ENCODE measurements at regions not wholly inside any gene's neighbourhood (a gene's known extent, or its start where the extent isn't known, plus 50 kb on each side); places are given as distances from the start of the nearest gene placed in this dataset.
A peak's percentile ranks its signal among the peaks of the same experiment; 100 is the strongest.

DNA sequence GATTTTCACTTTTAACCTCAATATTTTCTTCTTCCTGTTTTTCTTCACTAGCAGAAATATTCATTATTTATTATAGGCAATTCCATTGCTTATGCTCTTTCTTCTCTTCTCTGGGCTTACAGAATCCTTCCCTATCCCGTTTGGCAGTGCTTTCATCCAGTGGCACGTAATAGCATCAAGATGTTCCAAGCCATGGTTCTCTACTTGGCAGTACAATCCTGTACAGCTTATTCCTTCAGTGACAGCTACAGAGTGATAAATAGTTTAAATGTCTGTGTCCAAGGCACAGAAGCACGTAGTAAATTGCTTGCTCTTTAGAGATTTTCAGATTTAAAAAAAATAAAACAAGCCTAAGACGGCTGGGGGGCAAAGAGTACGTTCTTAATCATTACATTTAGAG is 1964.3 kb downstream of the SUCLG1 start:
- DNase-seq (peak in 2 of 3 donors; percentile 5 to 37), ATAC-seq (ENCODE audit: insufficient read depth, low FRiP score) (no peak)
- Histone ChIP-seq H3K9me3 (ENCODE audit: control insufficient read depth in 4 of 4, insufficient read depth in 3 of 4, low read length in 3 of 4) (no peaks in the 10 kb centered on the region), H3K9ac (ENCODE audit: insufficient read depth in 1 of 2, low read length in 2 of 2) (no peak overlapping the region), H3K27me3 (ENCODE audit: control insufficient read depth in 3 of 3, insufficient read depth in 3 of 3, low read length in 2 of 3) (no peaks in the 10 kb centered on the region), H3K4me3 (no peak overlapping the region), H3K27ac (ENCODE audit: low read depth in 1 of 2, low read length in 1 of 2) (no peak overlapping the region), H3K36me3 (ENCODE audit: control insufficient read depth in 4 of 4, insufficient read depth in 4 of 4, low read length in 4 of 4) (no peaks in the 10 kb centered on the region), H3K4me1 (ENCODE audit: control insufficient read depth in 5 of 5, insufficient read depth in 5 of 5, low read length in 5 of 5) (peaks cover 0 to 6% (median 3%) of the 10 kb centered on the region in 5 donors)
- 49 to 62% methylated on average over 5 of the region's 5 CpGs for WGBS, 2 donors
- TF ChIP-seq, protein P1, sequence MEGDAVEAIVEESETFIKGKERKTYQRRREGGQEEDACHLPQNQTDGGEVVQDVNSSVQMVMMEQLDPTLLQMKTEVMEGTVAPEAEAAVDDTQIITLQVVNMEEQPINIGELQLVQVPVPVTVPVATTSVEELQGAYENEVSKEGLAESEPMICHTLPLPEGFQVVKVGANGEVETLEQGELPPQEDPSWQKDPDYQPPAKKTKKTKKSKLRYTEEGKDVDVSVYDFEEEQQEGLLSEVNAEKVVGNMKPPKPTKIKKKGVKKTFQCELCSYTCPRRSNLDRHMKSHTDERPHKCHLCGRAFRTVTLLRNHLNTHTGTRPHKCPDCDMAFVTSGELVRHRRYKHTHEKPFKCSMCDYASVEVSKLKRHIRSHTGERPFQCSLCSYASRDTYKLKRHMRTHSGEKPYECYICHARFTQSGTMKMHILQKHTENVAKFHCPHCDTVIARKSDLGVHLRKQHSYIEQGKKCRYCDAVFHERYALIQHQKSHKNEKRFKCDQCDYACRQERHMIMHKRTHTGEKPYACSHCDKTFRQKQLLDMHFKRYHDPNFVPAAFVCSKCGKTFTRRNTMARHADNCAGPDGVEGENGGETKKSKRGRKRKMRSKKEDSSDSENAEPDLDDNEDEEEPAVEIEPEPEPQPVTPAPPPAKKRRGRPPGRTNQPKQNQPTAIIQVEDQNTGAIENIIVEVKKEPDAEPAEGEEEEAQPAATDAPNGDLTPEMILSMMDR (IDR thresholded peaks at IDR 0.05; ENCODE audit: control extremely low read depth, extremely low read depth) = no peak

DNA sequence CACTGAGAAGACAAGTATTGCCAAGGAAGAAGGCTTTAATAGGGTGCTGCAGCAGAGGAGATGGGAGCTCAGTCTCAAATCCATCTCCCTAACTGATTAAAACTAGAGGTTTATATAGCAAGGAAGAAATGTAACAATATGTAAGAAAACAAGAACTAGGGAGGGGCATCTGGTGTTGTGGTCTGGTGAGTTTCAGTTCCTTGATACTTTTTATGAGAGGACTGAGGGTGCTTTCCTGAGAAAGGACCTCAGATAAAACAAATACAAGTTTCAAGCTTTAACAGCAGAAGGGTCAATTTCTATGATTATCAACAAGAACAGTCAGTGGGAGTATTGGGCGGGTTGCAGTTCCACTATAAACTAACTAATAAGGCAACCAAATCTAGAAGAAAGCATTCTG is 1967.5 kb downstream of the SUCLG1 start:
- no peak overlapping the region for H3K9ac ChIP-seq (ENCODE audit: insufficient read depth in 1 of 2, low read length in 2 of 2)
- H3K4me1 ChIP-seq (ENCODE audit: control insufficient read depth in 5 of 5, insufficient read depth in 5 of 5, low read length in 5 of 5) = peaks cover 0 to 6% (median 3%) of the 10 kb centered on the region in 5 donors
- no peak overlapping the region for H3K27ac ChIP-seq (ENCODE audit: low read depth in 1 of 2, low read length in 1 of 2)
- WGBS, 2 donors = 90 to 95% methylated on average over 1 of the region's 1 CpG
- H3K27me3 ChIP-seq (ENCODE audit: control insufficient read depth in 3 of 3, insufficient read depth in 3 of 3, low read length in 2 of 3) = no peaks in the 10 kb centered on the region
- no peak overlapping the region for H3K4me3 ChIP-seq
- DNase-seq = no peak
- no peaks in the 10 kb centered on the region for H3K36me3 ChIP-seq (ENCODE audit: control insufficient read depth in 4 of 4, insufficient read depth in 4 of 4, low read length in 4 of 4)
- TF ChIP-seq, protein P1 (IDR thresholded peaks at IDR 0.05; ENCODE audit: control extremely low read depth, extremely low read depth) = no peak
- H3K9me3 ChIP-seq (ENCODE audit: control insufficient read depth in 4 of 4, insufficient read depth in 3 of 4, low read length in 3 of 4) = no peaks in the 10 kb centered on the region
- no peak for ATAC-seq (ENCODE audit: insufficient read depth, low FRiP score)

DNA sequence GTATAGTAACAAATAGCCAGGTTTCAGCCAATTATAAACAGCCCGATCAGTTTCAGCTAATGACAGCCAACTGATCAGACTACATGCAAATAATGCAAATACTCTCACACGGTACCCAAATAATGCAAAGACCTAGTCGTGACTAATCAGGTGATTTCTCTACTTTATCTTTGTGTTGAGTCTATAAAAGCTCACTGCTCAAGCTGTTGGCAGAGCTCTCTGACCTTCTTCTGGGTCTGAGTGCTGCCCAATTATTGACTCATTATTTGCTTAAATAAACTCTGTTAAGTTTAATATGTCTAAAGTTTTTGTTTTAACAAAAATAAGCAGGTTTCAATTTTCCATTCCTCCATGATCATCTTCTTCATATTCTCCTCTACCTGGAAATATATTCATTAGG is 1971.7 kb downstream of the SUCLG1 start:
- no peaks in the 10 kb centered on the region for H3K27me3 ChIP-seq (ENCODE audit: control insufficient read depth in 3 of 3, insufficient read depth in 3 of 3, low read length in 2 of 3)
- no peaks in the 10 kb centered on the region for H3K9me3 ChIP-seq (ENCODE audit: control insufficient read depth in 4 of 4, insufficient read depth in 3 of 4, low read length in 3 of 4)
- no peak overlapping the region for H3K27ac ChIP-seq (ENCODE audit: low read depth in 1 of 2, low read length in 1 of 2)
- DNase-seq (no peak), ATAC-seq (ENCODE audit: insufficient read depth, low FRiP score) (no peak)
- no peaks in the 10 kb centered on the region for H3K4me1 ChIP-seq (ENCODE audit: control insufficient read depth in 5 of 5, insufficient read depth in 5 of 5, low read length in 5 of 5)
- H3K9ac ChIP-seq (ENCODE audit: insufficient read depth in 1 of 2, low read length in 2 of 2) = no peak overlapping the region
- H3K4me3 ChIP-seq = no peak overlapping the region
- no peaks in the 10 kb centered on the region for H3K36me3 ChIP-seq (ENCODE audit: control insufficient read depth in 4 of 4, insufficient read depth in 4 of 4, low read length in 4 of 4)
- TF ChIP-seq, protein P1 (IDR thresholded peaks at IDR 0.05; ENCODE audit: control extremely low read depth, extremely low read depth) = no peak
- 64 to 83% methylated on average over 3 of the region's 3 CpGs for WGBS, 2 donors

DNA sequence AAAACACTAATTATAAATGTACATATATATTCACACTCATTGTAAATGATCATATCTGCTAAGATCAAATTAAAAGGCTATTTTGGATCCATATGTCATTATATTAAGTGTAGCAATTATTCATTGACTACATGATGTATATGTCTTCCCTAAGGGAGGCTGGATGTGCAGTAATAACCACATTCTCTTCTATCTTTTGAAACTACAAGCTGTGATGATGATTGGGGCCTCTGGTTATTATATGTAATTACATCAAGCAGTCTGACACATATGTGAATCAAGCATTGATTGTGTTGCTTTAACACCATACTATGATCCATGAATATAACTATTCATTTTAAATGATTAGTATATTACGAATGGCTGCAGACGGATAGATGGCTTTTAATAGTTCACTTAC is 1973.4 kb downstream of the SUCLG1 start:
- 86 to 97% methylated on average over 2 of the region's 2 CpGs for WGBS, 2 donors
- ATAC-seq (ENCODE audit: insufficient read depth, low FRiP score) (no peak), DNase-seq (no peak)
- no peaks in the 10 kb centered on the region for H3K36me3 ChIP-seq (ENCODE audit: control insufficient read depth in 4 of 4, insufficient read depth in 4 of 4, low read length in 4 of 4)
- H3K9me3 ChIP-seq (ENCODE audit: control insufficient read depth in 4 of 4, insufficient read depth in 3 of 4, low read length in 3 of 4) = no peaks in the 10 kb centered on the region
- H3K4me3 ChIP-seq = no peak overlapping the region
- no peak overlapping the region for H3K9ac ChIP-seq (ENCODE audit: insufficient read depth in 1 of 2, low read length in 2 of 2)
- H3K27me3 ChIP-seq (ENCODE audit: control insufficient read depth in 3 of 3, insufficient read depth in 3 of 3, low read length in 2 of 3) = no peaks in the 10 kb centered on the region
- TF ChIP-seq, protein P1 (IDR thresholded peaks at IDR 0.05; ENCODE audit: control extremely low read depth, extremely low read depth) = no peak
- no peak overlapping the region for H3K27ac ChIP-seq (ENCODE audit: low read depth in 1 of 2, low read length in 1 of 2)
- H3K4me1 ChIP-seq (ENCODE audit: control insufficient read depth in 5 of 5, insufficient read depth in 5 of 5, low read length in 5 of 5) = no peaks in the 10 kb centered on the region
